H9 (cell line): ENCODE measurements at regions not wholly inside any gene's neighbourhood (a gene's known extent, or its start where the extent isn't known, plus 50 kb on each side); places are given as distances from the start of the nearest gene placed in this dataset.

Experiments
- DNase-seq: peaks from one replicate; pipeline ENCODE4 v3.0.0-alpha.2; 2017
- H2AFZ ChIP-seq: one replicate; pipeline ENCODE4 v1.6.1; 2013; ENCODE audit warnings: mild to moderate bottlenecking, low read length, control low read depth, moderate library complexity
- H2AK5ac ChIP-seq: 2 replicates; pipeline ENCODE4 v1.6.1; 2013; ENCODE audit warnings: low read length, control low read depth, mixed read lengths; ENCODE audit not compliant: insufficient read length
- H2BK120ac ChIP-seq: one replicate; pipeline ENCODE4 v1.6.1; 2013; ENCODE audit warnings: low read depth, mild to moderate bottlenecking, low read length, control low read depth, inconsistent platforms; ENCODE audit not compliant: poor library complexity, severe bottlenecking
- H2BK12ac ChIP-seq: 2 replicates; pipeline ENCODE4 v1.6.1; 2013; ENCODE audit warnings: low read length, control low read depth, mixed read lengths, low read depth; ENCODE audit not compliant: insufficient read length
- H2BK15ac ChIP-seq: 2 replicates; pipeline ENCODE4 v1.6.1; 2013; ENCODE audit warnings: low read depth, low read length, control low read depth
- H2BK20ac ChIP-seq: one replicate; pipeline ENCODE4 v1.6.1; 2013; ENCODE audit warnings: low read depth, mild to moderate bottlenecking, low read length, control low read depth, inconsistent platforms; ENCODE audit not compliant: poor library complexity, severe bottlenecking
- H2BK5ac ChIP-seq: 2 replicates; pipeline ENCODE4 v1.6.1; 2013; ENCODE audit warnings: low read length, control low read depth, mixed read lengths; ENCODE audit not compliant: insufficient read length
- H3K14ac ChIP-seq: 2 replicates; pipeline ENCODE4 v1.6.1; 2013; ENCODE audit warnings: low read length, control low read depth; ENCODE audit not compliant: insufficient read depth
- H3K18ac ChIP-seq: 2 replicates; pipeline ENCODE4 v1.6.1; 2013; ENCODE audit warnings: low read depth, mild to moderate bottlenecking, mixed read lengths, low read length, control low read depth; ENCODE audit not compliant: insufficient read length
- H3K23ac ChIP-seq: 2 replicates; pipeline ENCODE4 v1.6.1; 2013; ENCODE audit warnings: low read length, control low read depth, mixed read lengths, low read depth; ENCODE audit not compliant: insufficient read length
- H3K23me2 ChIP-seq: 2 replicates; pipeline ENCODE4 v1.6.1; 2013; ENCODE audit warnings: low read depth, mild to moderate bottlenecking, mixed read lengths, low read length, control low read depth; ENCODE audit not compliant: insufficient read length, poor library complexity, severe bottlenecking
- H3K27ac ChIP-seq: 2 replicates; pipeline ENCODE4 v1.5.1; 2013; ENCODE audit warnings: low read length, control low read depth, mixed read lengths, low read depth; ENCODE audit not compliant: insufficient read length
- H3K27me3 ChIP-seq: 2 replicates; pipeline ENCODE4 v1.6.1; 2013; ENCODE audit warnings: low read length, control low read depth, inconsistent platforms; ENCODE audit not compliant: insufficient read depth
- H3K4ac ChIP-seq: 2 replicates; pipeline ENCODE4 v1.6.1; 2013; ENCODE audit warnings: low read depth, mild to moderate bottlenecking, control low read depth, inconsistent platforms, low read length, moderate library complexity
- H3K4me1 ChIP-seq: 2 replicates; pipeline ENCODE4 v1.6.1; 2013; ENCODE audit warnings: low read length, control low read depth, inconsistent platforms; ENCODE audit not compliant: insufficient read depth
- H3K4me2 ChIP-seq: 2 replicates; pipeline ENCODE4 v1.6.1; 2013; ENCODE audit warnings: low read length, control low read depth, mixed read lengths; ENCODE audit not compliant: insufficient read length, insufficient read depth
- H3K56ac ChIP-seq: 2 replicates; pipeline ENCODE4 v1.6.1; 2013; ENCODE audit warnings: low read depth, mild to moderate bottlenecking, mixed read lengths, low read length, control low read depth; ENCODE audit not compliant: insufficient read length
- H3K79me1 ChIP-seq: 2 replicates; pipeline ENCODE4 v1.6.1; 2013; ENCODE audit warnings: low read depth, mild to moderate bottlenecking, moderate library complexity, low read length, control low read depth, inconsistent platforms; ENCODE audit not compliant: insufficient read depth, poor library complexity, severe bottlenecking
- H3K79me2 ChIP-seq: 2 replicates; pipeline ENCODE4 v1.6.1; 2013; ENCODE audit warnings: low read length, control low read depth, inconsistent platforms; ENCODE audit not compliant: insufficient read depth
- H3K9ac ChIP-seq: 2 replicates; pipeline ENCODE4 v1.6.1; 2013; ENCODE audit warnings: low read length, control low read depth, mixed read lengths; ENCODE audit not compliant: insufficient read length; ENCODE audit errors: extremely low read depth
- H3K9me3 ChIP-seq: one replicate; pipeline ENCODE4 v1.6.1; 2013; ENCODE audit warnings: low read depth, low read length, inconsistent platforms; ENCODE audit not compliant: control insufficient read depth
- H3T11ph ChIP-seq: one replicate; pipeline ENCODE4 v1.6.1; 2013; ENCODE audit warnings: mild to moderate bottlenecking, low read length, control low read depth, inconsistent platforms
- H4K20me1 ChIP-seq: one replicate; pipeline ENCODE4 v1.6.1; 2013; ENCODE audit not compliant: control insufficient read depth, insufficient read length, insufficient read depth
- H4K5ac ChIP-seq: 2 replicates; pipeline ENCODE4 v1.6.1; 2013; ENCODE audit warnings: low read depth, mild to moderate bottlenecking, mixed read lengths, low read length, control low read depth; ENCODE audit not compliant: insufficient read length
- H4K8ac ChIP-seq: replicated peaks from 2 replicates; pipeline ENCODE4 v1.6.1; 2013; ENCODE audit warnings: low read length, control low read depth, mixed read lengths, low read depth; ENCODE audit not compliant: insufficient read length
- H4K91ac ChIP-seq: 2 replicates; pipeline ENCODE4 v1.6.1; 2013; ENCODE audit warnings: low read depth, mild to moderate bottlenecking, moderate library complexity, mixed read lengths, low read length, control low read depth; ENCODE audit not compliant: insufficient read length
- H3K27ac Mint-ChIP-seq, 3 experiments: 2 replicates in 2 of 3; 3 replicates in 1 of 3; pipeline ENCODE4 v1.8.0; 2020 to 2021; ENCODE audit warnings: mixed read lengths in 3 of 3, mild to moderate bottlenecking in 1 of 3, moderate library complexity in 1 of 3
- H3K27me3 Mint-ChIP-seq: 2 replicates; pipeline ENCODE4 v1.8.0; 2021; ENCODE audit warnings: low read depth, mild to moderate bottlenecking, moderate library complexity, mixed read lengths
- H3K36me3 Mint-ChIP-seq, 3 experiments: 2 replicates in 2 of 3; 3 replicates in 1 of 3; pipeline ENCODE4 v1.8.0; 2020 to 2021; ENCODE audit warnings: low read depth in 3 of 3, mixed read lengths in 3 of 3; ENCODE audit not compliant: insufficient read depth in 1 of 3
- H3K4me1 Mint-ChIP-seq, 2 experiments: 2 replicates each; pipeline ENCODE4 v1.8.0; 2020; ENCODE audit warnings: mixed read lengths in 2 of 2
- H3K4me3 Mint-ChIP-seq, 2 experiments: 2 replicates in 1 of 2; 3 replicates in 1 of 2; pipeline ENCODE4 v1.8.0; 2020 to 2021; ENCODE audit warnings: mild to moderate bottlenecking in 2 of 2, mixed read lengths in 2 of 2, moderate library complexity in 1 of 2
- H3K9me3 Mint-ChIP-seq, 2 experiments: 2 replicates in 1 of 2; 3 replicates in 1 of 2; pipeline ENCODE4 v1.8.0; 2020; ENCODE audit warnings: mild to moderate bottlenecking in 2 of 2, mixed read lengths in 2 of 2, moderate library complexity in 1 of 2
- CTCF ChIP-seq: fragments of 200-600 bp; sonication (generic); conservative IDR thresholded peaks from 3 replicates; pipeline ENCODE4 v1.8.0; 2021; ENCODE audit warnings: antibody characterized with exemption, mild to moderate bottlenecking
- WGBS: extraction: QIAGEN DNeasy Blood & Tissue Kit; methylation state at CpG from one replicate; pipeline ENCODE4 v1.1.7; 2013; ENCODE audit warnings: missing lambda C conversion rate, low lambda C conversion rate, mixed read lengths; ENCODE audit not compliant: insufficient read length; ENCODE audit errors: extremely low coverage; 5-methylcytosine and 5-hydroxymethylcytosine counted together

DNA sequence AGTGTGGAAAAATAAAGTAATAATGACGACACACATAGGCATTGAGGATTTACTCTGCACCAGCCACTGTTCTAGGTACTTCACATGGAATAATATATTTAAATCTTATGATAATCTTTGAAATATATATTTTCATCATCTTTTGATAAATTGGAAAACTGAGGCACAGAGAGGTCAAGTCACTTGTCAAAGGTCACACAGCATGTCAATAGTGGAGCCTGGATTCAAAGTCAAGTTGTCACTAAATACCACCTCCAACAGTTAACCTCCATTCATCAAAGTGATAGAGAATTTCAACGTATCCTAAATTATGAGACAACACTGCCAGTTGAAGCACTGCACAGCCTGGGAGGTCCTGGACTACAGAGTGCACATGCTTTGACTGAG, 121.7 kb downstream of the IRX5 start:
- no peak for DNase-seq
- H2BK12ac ChIP-seq: no peak overlapping the region
- H4K91ac ChIP-seq: no peak overlapping the region
- no peaks in the 10 kb centered on the region for H3K9me3 ChIP-seq
- H2BK120ac ChIP-seq: no peak overlapping the region
- Mint-ChIP-seq H3K27ac (no peak overlapping the region), H3K4me1 (peaks cover 7 to 9% of the 10 kb centered on the region in 2 experiments), H3K4me3 (no peak overlapping the region), H3K27me3 (peaks cover 32% of the 10 kb centered on the region), H3K9me3 (peaks cover 4 to 6% of the 10 kb centered on the region in 2 experiments; a peak in 2 of 5 replicates), H3K36me3 (peaks cover 0 to 5% (median 0%) of the 10 kb centered on the region in 3 experiments; a peak in 1 of 7 replicates)
- no peak overlapping the region for H3K18ac ChIP-seq
- H3K4ac ChIP-seq: no peak overlapping the region
- H2BK15ac ChIP-seq: no peak overlapping the region
- H3K4me2 ChIP-seq: no peak overlapping the region
- H2AK5ac ChIP-seq: no peak overlapping the region
- no peak for TF ChIP-seq CTCF
- H3K23ac ChIP-seq: no peak overlapping the region
- no peaks in the 10 kb centered on the region for H3K79me2 ChIP-seq
- no peak overlapping the region for H3T11ph ChIP-seq
- H3K27ac ChIP-seq: no peak overlapping the region
- no peak overlapping the region for H2BK5ac ChIP-seq
- H3K23me2 ChIP-seq: peaks cover 7% of the 10 kb centered on the region
- H3K79me1 ChIP-seq: no peaks in the 10 kb centered on the region
- no CpG with 5 or more reads among the region's 2 CpGs for WGBS
- no peak overlapping the region for H3K9ac ChIP-seq
- H3K14ac ChIP-seq: no peak overlapping the region
- no peaks in the 10 kb centered on the region for H4K20me1 ChIP-seq
- no peak overlapping the region for H4K5ac ChIP-seq
- H3K4me1 ChIP-seq: no peaks in the 10 kb centered on the region; the same call in 1 of the 2 replicates
- H3K27me3 ChIP-seq: peaks cover 5% of the 10 kb centered on the region; the same call in 1 of the 2 replicates
- H4K8ac ChIP-seq: no peak overlapping the region
- H2BK20ac ChIP-seq: no peak overlapping the region
- H3K56ac ChIP-seq: no peak overlapping the region
- no peak overlapping the region for H2AFZ ChIP-seq
